DND-41 (cell line): ENCODE measurements at regions not wholly inside any gene's neighbourhood (a gene's known extent, or its start where the extent isn't known, plus 50 kb on each side); places are given as distances from the start of the nearest gene placed in this dataset.
"Not testable (repeated sequence)": the region's sequence is repeated elsewhere in the genome, so short reads cannot be mapped to it uniquely, and the experiment has no call there.

Experiments
- ATAC-seq: fragments of 200-7000 bp; cut with Tn5 transposase; 3 replicates; pipeline ENCODE4 v1.9.1; 2021; ENCODE audit warnings: low read depth; ENCODE audit not compliant: insufficient read depth
- DNase-seq: peaks from one replicate; pipeline ENCODE4 v3.0.0-alpha.2; 2020
- H2AFZ ChIP-seq: 2 replicates; pipeline ENCODE4 v1.6.0; 2012; ENCODE audit warnings: low read depth, low read length
- H3K27ac ChIP-seq: 2 replicates; pipeline ENCODE4 v1.5.1; 2012; ENCODE audit warnings: low read length, inconsistent platforms
- H3K27me3 ChIP-seq: fragments of 200-600 bp; sonication (generic); 2 replicates; pipeline ENCODE4 v1.6.0; 2012; ENCODE audit warnings: low read length, mild to moderate bottlenecking, inconsistent platforms; ENCODE audit not compliant: insufficient read depth, poor library complexity
- H3K36me3 ChIP-seq: 2 replicates; pipeline ENCODE4 v1.5.1; 2012; ENCODE audit warnings: low read length, inconsistent platforms; ENCODE audit not compliant: insufficient read depth
- H3K4me1 ChIP-seq: 2 replicates; pipeline ENCODE4 v1.5.1; 2012; ENCODE audit warnings: mild to moderate bottlenecking, low read length; ENCODE audit not compliant: insufficient read depth
- H3K4me2 ChIP-seq: 2 replicates; pipeline ENCODE4 v1.6.0; 2012; ENCODE audit warnings: mild to moderate bottlenecking, moderate library complexity, low read length, inconsistent platforms; ENCODE audit not compliant: insufficient read depth
- H3K4me3 ChIP-seq, 2 experiments: fragments of 200-600 bp in 1 of 2; shearing (Covaris generic) in 1 of 2; 2 replicates each; pipeline ENCODE4 v1.5.1; 2012 to 2016; ENCODE audit warnings: inconsistent platforms in 2 of 2, low read length in 2 of 2, mild to moderate bottlenecking in 2 of 2, low read depth in 1 of 2, moderate library complexity in 1 of 2
- H3K79me2 ChIP-seq: 2 replicates; pipeline ENCODE4 v1.6.0; 2012; ENCODE audit warnings: low read length, inconsistent platforms; ENCODE audit not compliant: insufficient read depth
- H3K9ac ChIP-seq: 2 replicates; pipeline ENCODE4 v1.6.0; 2012; ENCODE audit warnings: low read depth, mild to moderate bottlenecking, inconsistent platforms, low read length, moderate library complexity
- H3K9me3 ChIP-seq: 2 replicates; pipeline ENCODE4 v1.5.1; 2012; ENCODE audit warnings: low read length, moderate library complexity, mild to moderate bottlenecking, inconsistent platforms; ENCODE audit not compliant: insufficient read depth, severe bottlenecking
- H4K20me1 ChIP-seq: 2 replicates; pipeline ENCODE4 v1.6.0; 2012; ENCODE audit warnings: low read length; ENCODE audit not compliant: insufficient read depth
- CTCF ChIP-seq: IDR thresholded peaks from 2 replicates; pipeline ENCODE4 v1.5.1; 2012; ENCODE audit warnings: borderline replicate concordance, low read length, moderate library complexity, mild to moderate bottlenecking; ENCODE audit not compliant: poor library complexity, severe bottlenecking; ENCODE audit errors: extremely low read depth
- EZH2 ChIP-seq: IDR thresholded peaks from 3 replicates; pipeline ENCODE4 v1.6.1; 2012; ENCODE audit warnings: borderline replicate concordance, low read depth, mild to moderate bottlenecking, moderate library complexity, low read length, inconsistent platforms; ENCODE audit not compliant: severe bottlenecking

- H3K4me1 ChIP-seq = no peaks in the 10 kb centered on the region
- DNase-seq (no peak), ATAC-seq (no peak)
- H3K79me2 ChIP-seq = no peaks in the 10 kb centered on the region
- no peaks in the 10 kb centered on the region for H3K36me3 ChIP-seq
- H3K9ac ChIP-seq = no peak overlapping the region
- TF ChIP-seq CTCF (no peak), EZH2 (no peak)
- no peaks in the 10 kb centered on the region for H3K27me3 ChIP-seq
- H4K20me1 ChIP-seq = no peaks in the 10 kb centered on the region
- H3K27ac ChIP-seq = no peak overlapping the region
- no peak overlapping the region for H2AFZ ChIP-seq
- no peak overlapping the region for H3K4me3 ChIP-seq
- no peaks in the 10 kb centered on the region for H3K9me3 ChIP-seq
- H3K4me2 ChIP-seq = no peak overlapping the region
These were observed 211.3 kb upstream of the HNRNPA3 start for GRCh38 chr2:177001334-177001733.

DNA sequence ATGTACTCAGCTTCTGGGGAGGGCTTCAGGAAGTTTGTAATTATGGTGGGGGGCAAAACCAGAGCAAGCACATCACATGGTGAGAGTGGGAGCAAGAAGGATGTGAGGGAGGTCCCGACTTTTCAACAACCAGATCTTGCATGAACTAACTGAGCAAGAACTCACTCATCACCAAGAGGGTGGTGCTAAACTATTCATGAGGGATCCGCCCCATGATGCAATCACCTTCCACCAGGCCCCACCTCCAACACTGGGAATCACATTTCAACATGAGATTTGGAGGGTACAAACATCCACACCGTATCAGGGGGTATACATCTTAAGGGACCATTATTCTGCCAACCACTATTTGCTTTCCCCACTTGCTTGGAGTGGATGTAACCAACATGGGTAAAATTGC is 209.6 kb upstream of the HNRNPA3 start:
- Histone ChIP-seq H3K36me3 (no peaks in the 10 kb centered on the region), H3K9me3 (no peaks in the 10 kb centered on the region), H3K27me3 (no peaks in the 10 kb centered on the region), H2AFZ (no peak overlapping the region), H3K4me3 (no peak overlapping the region), H4K20me1 (no peaks in the 10 kb centered on the region), H3K9ac (no peak overlapping the region), H3K4me2 (no peak overlapping the region), H3K4me1 (no peaks in the 10 kb centered on the region), H3K79me2 (no peaks in the 10 kb centered on the region), H3K27ac (no peak overlapping the region)
- TF ChIP-seq CTCF (no peak), EZH2 (no peak)
- no peak for ATAC-seq
- no peak for DNase-seq

DNA sequence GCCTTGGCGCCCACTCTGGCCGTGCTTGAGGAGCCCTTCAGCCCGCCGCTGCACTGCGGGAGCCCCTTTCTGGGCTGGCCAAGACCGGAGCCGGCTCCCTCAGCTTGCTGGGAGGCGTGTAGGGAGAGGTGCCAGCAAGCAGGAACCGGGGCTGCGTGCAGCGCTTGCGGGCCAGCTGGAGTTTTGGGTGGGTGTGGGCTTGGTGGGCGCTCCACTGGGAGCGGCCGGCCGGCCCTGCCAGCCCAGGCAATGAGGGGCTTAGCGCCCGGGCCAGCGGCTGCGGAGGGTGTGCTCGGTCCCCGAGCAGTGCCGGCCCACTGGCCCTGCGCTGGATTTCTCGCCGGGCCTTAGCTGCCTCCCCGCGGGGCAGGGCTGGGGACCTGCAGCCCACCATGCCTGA is 204.9 kb upstream of the HNRNPA3 start:
- not testable (repeated sequence) for H3K9me3 ChIP-seq, H3K27ac ChIP-seq, H4K20me1 ChIP-seq, DNase-seq, H3K4me1 ChIP-seq, H3K9ac ChIP-seq, H3K4me2 ChIP-seq, H3K36me3 ChIP-seq, ATAC-seq, H3K4me3 ChIP-seq, H3K27me3 ChIP-seq, H2AFZ ChIP-seq, H3K79me2 ChIP-seq

DNA sequence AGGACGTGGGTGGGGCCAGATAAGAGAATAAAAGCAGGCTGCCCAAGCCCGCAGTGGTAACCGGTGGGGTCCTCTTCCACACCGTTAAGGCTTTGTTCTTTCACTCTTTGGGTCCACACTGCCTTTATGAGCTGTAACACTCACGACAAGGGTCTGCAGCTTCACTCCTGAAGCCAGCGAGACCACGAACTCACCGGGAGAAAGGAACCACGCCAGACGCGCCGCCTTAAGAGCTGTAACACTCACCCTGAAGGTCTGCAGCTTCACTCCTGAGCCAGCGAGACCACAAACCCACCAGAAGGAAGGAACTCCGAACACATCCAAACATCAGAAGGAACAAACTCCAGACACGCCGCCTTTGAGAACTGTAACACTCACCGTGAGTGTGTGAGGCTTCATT is 203.9 kb upstream of the HNRNPA3 start:
- not testable (repeated sequence) for H3K27ac ChIP-seq, H3K9ac ChIP-seq, H3K27me3 ChIP-seq, DNase-seq, H4K20me1 ChIP-seq, H3K4me3 ChIP-seq, H3K9me3 ChIP-seq, H2AFZ ChIP-seq, ATAC-seq, H3K4me2 ChIP-seq, H3K4me1 ChIP-seq, H3K36me3 ChIP-seq, H3K79me2 ChIP-seq
